GM12891 (cell line): ENCODE measurements at regions not wholly inside any gene's neighbourhood (a gene's known extent, or its start where the extent isn't known, plus 50 kb on each side); places are given as distances from the start of the nearest gene placed in this dataset.

ENCODE experiments used
- POLR2A ChIP-seq: IDR thresholded peaks from 2 replicates; pipeline ENCODE4 v1.6.1; 2011; ENCODE audit warnings: low read depth, low read length, control low read depth
- POLR2AphosphoS5 ChIP-seq: IDR thresholded peaks from 2 replicates; pipeline ENCODE4 v1.6.1; 2011; ENCODE audit warnings: low read depth, low read length, control low read depth
- SPI1 ChIP-seq: IDR thresholded peaks from 2 replicates; pipeline ENCODE4 v1.6.1; 2011; ENCODE audit warnings: low read depth, low read length, control low read depth
- TAF1 ChIP-seq: IDR thresholded peaks from 2 replicates; pipeline ENCODE4 v1.6.1; 2011; ENCODE audit warnings: low read depth, low read length, control low read depth

- TF ChIP-seq POLR2A (no peak), SPI1 (no peak), TAF1 (no peak), POLR2AphosphoS5 (no peak)
Measured at GRCh38 chr9:87390361-87390760, 107.3 kb upstream of the DAPK1 start.
